Jurkat, Clone E6-1 (cell line): ENCODE measurements at regions not wholly inside any gene's neighbourhood (a gene's known extent, or its start where the extent isn't known, plus 50 kb on each side); places are given as distances from the start of the nearest gene placed in this dataset.

Source experiments
- DNase-seq: peaks from one replicate; pipeline ENCODE4 v3.0.0-alpha.2; 2011; ENCODE audit warnings: low read depth, low spot score
- H3K4me3 ChIP-seq: 2 replicates; pipeline ENCODE4 v1.5.1; 2011; ENCODE audit warnings: mild to moderate bottlenecking, low read length, control low read depth, moderate library complexity

- no peak overlapping the region for H3K4me3 ChIP-seq
These were observed 370.9 kb upstream of the KITLG start for GRCh38 chr12:88951177-88951576.

GRCh38 chr12:88947486-88948043, 367.3 kb upstream of the KITLG start:
- no peak for DNase-seq
- H3K4me3 ChIP-seq = no peak overlapping the region

More at GRCh38 chr12:88951177-88951576, 370.9 kb upstream of the KITLG start:
- no peak for DNase-seq

DNA sequence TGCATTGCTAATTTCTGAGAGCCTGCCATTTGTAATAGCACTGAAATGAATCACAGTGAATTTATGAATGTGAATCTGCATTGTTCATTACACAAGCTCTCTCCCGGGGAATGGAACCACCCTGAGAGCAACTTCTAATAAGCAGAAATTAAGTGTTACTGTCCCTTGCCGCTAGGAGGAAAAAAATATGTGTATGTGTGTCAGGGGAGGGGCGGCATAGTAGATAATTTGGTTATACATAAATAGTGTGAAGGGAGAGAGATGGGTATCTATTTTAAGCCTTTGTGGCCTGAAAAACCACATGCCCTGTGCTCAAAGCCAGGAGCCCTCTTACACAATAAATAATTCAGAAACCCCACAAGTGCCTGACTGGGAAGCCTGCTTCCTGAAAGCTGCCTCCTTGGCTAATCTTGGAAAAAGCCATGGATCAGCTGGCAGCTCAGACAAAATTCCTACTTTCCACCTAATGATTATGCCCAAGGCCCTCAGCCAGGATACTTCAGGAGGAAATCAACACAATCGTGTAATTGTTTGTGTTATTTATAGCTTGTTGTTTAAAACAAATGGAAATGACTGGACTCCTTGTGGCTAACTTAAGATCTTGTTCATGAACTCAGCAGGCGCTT, 366.2 kb upstream of the KITLG start:
- no peak for DNase-seq
- H3K4me3 ChIP-seq = no peak overlapping the region

- no peak overlapping the region for H3K4me3 ChIP-seq
- DNase-seq = no peak
These were observed 364.9 kb upstream of the KITLG start for GRCh38 chr12:88945051-88945732.

GRCh38 chr12:88944397-88944796, 364.1 kb upstream of the KITLG start:
- H3K4me3 ChIP-seq = no peak overlapping the region
- DNase-seq = no peak

- H3K4me3 ChIP-seq = no peak overlapping the region
- no peak for DNase-seq
These were observed 360.6 kb upstream of the KITLG start for GRCh38 chr12:88940854-88941253.

GRCh38 chr12:88935856-88936255, 355.6 kb upstream of the KITLG start:
- no peak for DNase-seq
- no peak overlapping the region for H3K4me3 ChIP-seq

- no peak for DNase-seq
These were observed 354.0 kb upstream of the KITLG start for GRCh38 chr12:88934163-88934747.

DNA sequence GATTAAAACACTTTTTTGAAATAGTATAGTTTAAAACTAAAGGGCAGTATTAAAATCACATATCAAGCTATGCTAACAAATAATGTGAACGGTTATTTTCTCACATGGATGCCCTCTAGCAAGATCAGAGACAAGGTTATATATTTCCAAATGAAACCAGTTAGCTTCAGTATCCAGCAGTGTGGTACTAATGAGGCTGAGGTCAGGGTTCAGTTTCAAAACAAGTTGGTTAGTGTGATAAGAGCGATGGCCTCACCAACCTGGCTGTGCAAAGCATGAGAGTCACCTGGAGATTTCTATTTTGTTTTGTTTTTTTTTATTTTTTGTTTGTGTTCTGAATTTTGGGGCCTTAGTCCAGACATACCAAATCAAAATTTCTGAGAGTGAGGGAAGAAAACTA, 352.2 kb upstream of the KITLG start:
- DNase-seq = no peak
- no peak overlapping the region for H3K4me3 ChIP-seq

More at GRCh38 chr12:88934163-88934747, 354.0 kb upstream of the KITLG start:
- no peak overlapping the region for H3K4me3 ChIP-seq

- H3K4me3 ChIP-seq = no peak overlapping the region
- peak; percentile 59 for DNase-seq
These were observed 351.3 kb upstream of the KITLG start for GRCh38 chr12:88931598-88931997.

DNA sequence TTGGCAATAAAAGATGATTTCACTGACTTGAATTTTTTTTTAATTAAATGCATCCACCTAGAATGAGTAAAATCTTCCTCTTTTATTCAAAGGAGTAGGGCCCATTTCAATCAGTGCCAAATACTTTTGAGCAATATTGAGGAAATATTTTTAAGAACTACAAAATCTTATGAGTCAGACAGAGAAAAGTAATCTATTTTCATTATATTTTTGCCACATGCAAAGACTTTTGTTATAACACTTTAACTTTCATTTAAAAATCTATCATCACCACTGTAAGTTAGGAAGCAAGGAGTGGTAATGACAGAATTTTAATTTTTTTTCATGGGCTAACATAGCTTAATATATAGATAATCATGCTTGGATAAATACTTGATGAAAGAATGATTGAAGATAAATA, 345.2 kb upstream of the KITLG start:
- DNase-seq = no peak

DNA sequence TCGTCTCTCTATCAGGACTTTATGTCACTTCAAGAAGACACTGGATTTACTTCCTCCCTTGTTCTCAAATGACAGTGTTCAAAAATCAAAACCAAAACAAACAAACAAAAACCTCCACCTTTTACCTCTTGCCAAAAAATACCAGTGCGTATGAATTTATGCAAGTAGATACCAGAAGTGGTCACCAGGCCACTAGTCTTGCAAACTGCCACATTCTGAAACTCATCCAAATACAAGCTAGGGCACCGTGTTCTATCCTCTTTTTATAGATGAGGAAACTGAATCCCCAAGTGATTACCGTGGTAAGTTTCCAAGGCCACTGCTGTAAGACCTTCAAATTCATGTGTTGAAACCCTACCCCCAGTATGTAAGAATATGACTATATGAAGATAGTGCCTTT, 343.9 kb upstream of the KITLG start:
- no peak overlapping the region for H3K4me3 ChIP-seq
- DNase-seq = no peak

More for the DNA sequence above, 345.2 kb upstream of the KITLG start:
- no peak overlapping the region for H3K4me3 ChIP-seq

GRCh38 chr12:88923631-88924030, 343.4 kb upstream of the KITLG start:
- no peak overlapping the region for H3K4me3 ChIP-seq
- DNase-seq = no peak

- no peak overlapping the region for H3K4me3 ChIP-seq
- no peak for DNase-seq
These were observed 342.5 kb upstream of the KITLG start for GRCh38 chr12:88922816-88923215.

DNA sequence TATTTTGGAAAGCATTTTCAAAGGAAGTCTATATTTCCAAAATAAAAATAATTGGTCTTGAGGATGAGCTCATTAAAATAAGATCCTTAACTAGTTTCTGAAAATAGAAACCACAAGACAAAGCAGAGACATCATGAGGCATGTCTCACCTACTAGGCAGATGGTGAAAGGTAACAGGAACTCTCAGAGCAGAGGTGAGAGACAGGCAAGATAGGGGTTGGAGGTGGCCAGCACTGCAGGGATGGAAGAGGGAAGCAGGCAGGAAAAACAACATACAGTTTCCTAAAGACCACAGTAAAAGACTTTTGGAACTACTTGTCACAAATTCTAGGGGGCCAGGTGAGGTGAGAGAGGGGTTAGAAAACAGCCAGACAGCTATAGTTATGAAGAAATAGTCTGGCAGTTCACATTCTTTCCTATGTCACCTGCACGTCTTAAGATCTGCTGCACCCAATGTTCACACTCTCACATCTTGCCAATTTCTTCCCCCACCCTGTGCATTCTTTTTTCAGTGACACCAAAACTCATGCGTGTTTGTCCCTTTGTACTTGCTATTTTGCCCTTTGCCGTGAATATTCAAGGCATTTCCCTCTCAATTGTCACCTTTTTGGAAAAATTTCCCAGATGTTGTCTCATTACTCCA, 341.7 kb upstream of the KITLG start:
- H3K4me3 ChIP-seq = no peak overlapping the region
- DNase-seq = no peak

GRCh38 chr12:88921434-88921833, 341.2 kb upstream of the KITLG start:
- no peak overlapping the region for H3K4me3 ChIP-seq
- DNase-seq = no peak

GRCh38 chr12:88918161-88918560, 337.9 kb upstream of the KITLG start:
- DNase-seq = no peak
- H3K4me3 ChIP-seq = no peak overlapping the region

GRCh38 chr12:88914967-88915366, 334.7 kb upstream of the KITLG start:
- DNase-seq = no peak
- H3K4me3 ChIP-seq = no peak overlapping the region

- no peak overlapping the region for H3K4me3 ChIP-seq
- no peak for DNase-seq
These were observed 329.2 kb upstream of the KITLG start for GRCh38 chr12:88909510-88909909.

GRCh38 chr12:88908345-88908744, 328.1 kb upstream of the KITLG start:
- DNase-seq = no peak
- no peak overlapping the region for H3K4me3 ChIP-seq
